H54 (cell line): ENCODE measurements at regions not wholly inside any gene's neighbourhood (a gene's known extent, or its start where the extent isn't known, plus 50 kb on each side); places are given as distances from the start of the nearest gene placed in this dataset.

Experiments
- DNase-seq: peaks from one replicate; pipeline ENCODE4 v3.0.0; 2011; ENCODE audit warnings: low spot score, mixed read lengths; ENCODE audit not compliant: insufficient read length
- FAIRE-seq: peaks from 3 replicates; lab custom pipeline; 2011; peaks lifted over from hg19 to GRCh38; lab: Jason Lieb, UNC
- POLR2A ChIP-seq: IDR thresholded peaks from 2 replicates; pipeline ENCODE4 v1.6.1; 2011; ENCODE audit warnings: low read depth, mild to moderate bottlenecking, low read length

DNA sequence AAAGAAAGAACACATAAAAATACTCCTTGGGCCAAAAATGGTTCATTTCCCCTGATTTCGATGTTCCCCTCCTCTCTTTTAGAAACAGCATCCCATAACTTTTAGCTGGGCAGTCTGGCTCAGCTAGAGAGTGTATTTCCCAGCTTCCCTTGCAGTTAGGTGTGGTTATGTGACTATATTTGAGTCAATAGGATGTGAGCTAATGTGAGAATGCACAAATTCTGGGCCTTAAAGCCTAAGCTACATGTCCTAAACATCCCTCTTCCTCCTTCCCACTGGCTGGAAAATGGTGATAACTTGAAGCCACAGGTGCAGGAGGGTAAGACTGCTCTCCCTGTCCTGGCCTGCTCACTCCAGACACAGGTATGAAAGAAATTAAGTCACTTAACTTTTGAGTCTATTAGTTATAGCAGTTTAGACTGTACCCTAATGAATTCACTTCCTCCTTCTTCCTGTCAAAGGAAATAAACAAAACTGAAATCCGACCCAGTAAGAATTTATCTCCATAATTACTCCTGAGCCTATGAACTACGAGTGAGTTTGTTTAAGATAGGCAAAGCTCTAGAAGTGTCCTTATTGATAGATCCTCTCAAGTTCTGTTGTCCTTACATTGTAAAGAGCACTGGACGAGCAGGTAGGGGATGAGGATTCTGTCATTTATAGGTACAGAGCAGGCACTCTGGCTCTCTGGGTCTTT, 177.6 kb downstream of the MTX2 start:
- TF ChIP-seq POLR2A = no peak
- no peak for DNase-seq
- no peak for FAIRE-seq

DNA sequence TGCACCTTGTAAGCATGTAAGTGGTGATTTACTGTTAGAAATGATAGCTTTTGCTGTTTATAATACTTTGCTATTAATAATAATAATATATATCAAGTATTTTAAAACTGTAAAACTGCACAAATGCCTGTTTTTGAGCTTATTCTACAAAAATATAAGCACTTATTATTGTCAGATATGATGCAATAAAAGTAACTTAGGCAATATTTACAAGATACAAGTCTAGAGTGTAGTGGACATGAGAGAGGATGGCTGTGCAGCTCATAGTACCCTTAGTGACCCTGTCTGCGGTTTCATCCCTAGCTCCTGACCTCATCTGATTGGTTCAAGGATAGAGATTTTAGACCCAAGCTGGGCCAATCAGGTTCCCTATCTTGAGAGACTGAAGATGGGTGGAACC, 178.4 kb downstream of the MTX2 start:
- TF ChIP-seq POLR2A = no peak
- DNase-seq (no peak), FAIRE-seq (no peak)

GRCh38 chr2:176449852-176450251, 180.6 kb downstream of the MTX2 start:
- FAIRE-seq = no peak
- no peak for TF ChIP-seq POLR2A
- no peak for DNase-seq

DNA sequence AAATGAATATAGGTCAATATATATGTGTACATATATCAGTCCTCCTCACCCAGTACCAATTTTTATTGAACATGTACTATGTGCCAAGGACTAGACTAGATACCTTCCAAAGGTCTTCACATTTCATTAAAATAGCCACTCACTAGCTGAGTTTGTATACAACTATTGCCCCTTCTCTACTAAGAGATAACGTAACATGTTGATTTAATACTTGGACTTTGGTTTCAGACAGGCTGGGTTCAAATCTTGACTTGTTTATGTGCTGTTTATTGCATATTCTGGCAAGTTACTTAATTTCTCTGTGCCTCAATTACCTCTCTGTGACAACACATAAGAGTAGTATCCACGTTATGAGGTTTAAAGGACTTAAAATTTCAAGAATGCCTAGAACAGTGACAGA, 184.5 kb downstream of the MTX2 start:
- no peak for TF ChIP-seq POLR2A

GRCh38 chr2:176454893-176455815, 185.9 kb downstream of the MTX2 start:
- peak; percentile 30 for FAIRE-seq

More for the DNA sequence above, 184.5 kb downstream of the MTX2 start:
- FAIRE-seq (no peak), DNase-seq (no peak)

DNA sequence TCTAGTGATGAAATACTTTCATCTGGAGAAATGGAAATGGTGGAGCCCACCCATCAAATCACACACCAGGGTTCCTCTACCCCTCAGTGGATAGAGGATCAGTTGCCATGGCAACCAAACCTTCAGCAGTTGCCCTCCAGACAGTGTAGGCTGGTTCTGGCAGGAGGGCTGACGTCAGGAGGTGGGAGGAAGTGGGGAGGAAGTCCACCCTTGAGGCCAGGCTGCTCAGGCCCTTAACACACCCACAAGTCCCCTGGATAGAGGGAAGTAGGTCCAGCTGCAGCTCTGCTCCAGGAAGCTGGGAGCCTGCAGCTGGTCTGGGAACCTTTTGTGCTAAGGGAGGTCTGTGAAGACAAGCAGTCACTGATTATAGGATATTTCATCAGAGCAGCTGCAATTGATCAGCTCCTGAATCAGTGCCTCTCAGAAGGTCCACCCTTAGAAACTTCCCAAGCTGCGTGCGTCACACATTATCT, 186.6 kb downstream of the MTX2 start:
- FAIRE-seq = no peak
- DNase-seq = no peak
- TF ChIP-seq POLR2A = no peak

More at GRCh38 chr2:176454893-176455815, 185.9 kb downstream of the MTX2 start:
- no peak for DNase-seq
- TF ChIP-seq POLR2A = no peak

GRCh38 chr2:176457481-176457880, 188.2 kb downstream of the MTX2 start:
- no peak for FAIRE-seq
- DNase-seq = no peak
- TF ChIP-seq POLR2A = no peak

DNA sequence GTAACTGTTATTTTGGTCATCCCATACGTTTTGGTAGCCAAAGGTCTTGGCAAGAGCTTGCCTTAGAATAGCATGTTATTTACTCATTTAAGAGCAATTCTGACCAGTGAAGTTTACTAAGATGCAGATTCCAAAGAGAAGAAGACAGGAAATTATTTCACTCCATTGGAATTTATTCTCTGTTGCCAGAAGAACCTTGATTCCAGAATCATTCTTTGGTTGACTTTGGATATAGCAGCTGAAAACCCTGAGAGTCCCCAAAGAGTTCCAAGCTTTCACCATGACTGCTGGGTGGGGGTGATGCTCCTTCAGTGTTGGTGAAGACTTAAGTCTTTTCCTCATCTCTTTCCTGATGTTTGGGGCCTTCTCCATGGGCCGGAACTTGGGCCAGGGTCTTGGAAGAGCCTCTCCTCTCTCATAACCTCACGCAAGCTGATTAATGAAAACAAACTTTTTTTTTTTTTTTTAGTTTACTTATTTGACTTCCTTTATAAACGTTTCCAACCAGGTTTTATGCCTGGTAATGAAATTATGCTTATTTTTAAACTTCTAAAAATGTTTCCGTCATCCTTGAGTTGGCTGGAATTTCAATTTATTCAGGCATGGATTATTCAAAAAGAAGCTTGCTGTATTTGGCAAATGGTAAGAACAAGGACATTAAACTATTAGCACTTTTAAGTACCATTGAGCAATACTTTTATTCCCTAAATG, 192.0 kb downstream of the MTX2 start:
- DNase-seq = no peak
- no peak for FAIRE-seq
- no peak for TF ChIP-seq POLR2A

GRCh38 chr2:176461809-176462670, 192.8 kb downstream of the MTX2 start:
- TF ChIP-seq POLR2A = no peak
- FAIRE-seq = no peak
- DNase-seq = no peak

DNA sequence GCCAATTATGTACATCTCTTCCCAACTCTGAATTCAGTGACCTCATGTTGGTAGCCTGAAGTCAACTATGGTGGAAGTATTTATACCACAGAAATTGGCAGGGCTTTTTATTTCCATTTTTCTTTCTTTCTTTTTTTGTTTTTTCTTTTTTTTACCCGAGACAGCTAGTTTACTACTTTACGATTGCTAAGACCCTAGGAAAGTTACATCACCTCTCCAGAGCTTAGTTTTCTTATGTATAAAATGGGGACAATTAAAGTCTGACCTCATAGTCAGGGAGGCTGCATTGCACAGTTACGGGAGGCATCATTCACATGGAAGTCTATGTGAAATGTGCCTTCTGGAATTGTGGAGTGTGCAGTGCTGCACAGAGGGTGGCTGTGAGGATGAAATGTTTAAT, 194.3 kb downstream of the MTX2 start:
- DNase-seq (no peak), FAIRE-seq (no peak)
- no peak for TF ChIP-seq POLR2A

GRCh38 chr2:176464886-176465564, 195.8 kb downstream of the MTX2 start:
- FAIRE-seq (peak; percentile 20), DNase-seq (no peak)
- no peak for TF ChIP-seq POLR2A

- FAIRE-seq = no peak
- DNase-seq = no peak
- TF ChIP-seq POLR2A = no peak
Observed at GRCh38 chr2:176466918-176467452, 197.7 kb downstream of the MTX2 start.
